ENCODE measurements at regions not wholly inside any gene's neighbourhood (a gene's known extent, or its start where the extent isn't known, plus 50 kb on each side); places are given as distances from the start of the nearest gene placed in this dataset.

GRCh38 chr2:144206019-144206418 is 313.9 kb downstream of the ZEB2 start:
- no peaks in the 10 kb centered on the region for H4K20me1 ChIP-seq (ENCODE audit: low read length)
- POLR2A ChIA-PET (ENCODE audit: unreplicated experiment) = no interaction called here
- no TSS peak for BruUV-seq (replicated peaks)

DNA sequence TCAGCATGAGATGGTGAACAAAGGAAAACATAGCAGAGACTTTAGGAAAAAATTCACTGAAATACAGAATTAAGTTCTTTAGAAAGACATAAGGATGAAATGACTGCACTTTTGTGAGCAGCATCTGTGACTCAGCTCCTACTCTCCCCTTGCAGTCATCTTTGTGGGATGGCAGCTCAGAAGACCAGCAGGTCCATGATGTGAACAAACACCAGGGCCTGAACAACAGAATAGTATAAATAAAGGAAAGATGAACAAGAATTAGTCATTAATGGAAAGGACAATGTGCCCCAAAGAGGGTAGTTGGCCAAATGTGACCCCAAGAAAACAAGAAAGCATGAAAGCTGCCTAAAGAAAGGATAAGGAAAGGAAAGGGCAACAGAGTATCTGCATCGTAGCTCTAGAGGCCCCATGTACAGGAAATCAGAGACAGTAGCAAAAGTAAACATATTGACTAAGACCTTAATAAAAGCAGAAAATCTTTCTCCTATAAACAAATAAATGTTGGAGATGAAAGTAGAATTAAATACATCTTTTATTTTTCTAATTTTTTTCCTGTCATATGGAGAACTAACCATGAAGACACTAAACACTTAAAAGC is 318.0 kb downstream of the ZEB2 start:
- H3K4me1 ChIP-seq (ENCODE audit: insufficient read depth, low read length) = peaks cover 14% of the 10 kb centered on the region
- H2AFZ ChIP-seq (ENCODE audit: low read length) = no peak overlapping the region
- H3K79me2 ChIP-seq (ENCODE audit: low read length) = no peaks in the 10 kb centered on the region
- no peaks in the 10 kb centered on the region for H3K9me3 ChIP-seq (ENCODE audit: low read length)
- BruUV-seq (replicated peaks) = no TSS peak
- CTCF ChIA-PET = no interaction called here
- H3K4me2 ChIP-seq (ENCODE audit: low read length) = no peak overlapping the region
- no peaks in the 10 kb centered on the region for H3F3A ChIP-seq (ENCODE audit: low read length, unreplicated experiment)
- H3K9me2 ChIP-seq (replicated peaks; ENCODE audit: low read length) = no peaks in the 10 kb centered on the region
- intact Hi-C loops (cut with micrococcal nuclease) = no loop called here
- H3K27ac ChIP-seq (ENCODE audit: low read length) = no peak overlapping the region
- H3K9ac ChIP-seq (ENCODE audit: low read length) = no peak overlapping the region
- POLR2A ChIA-PET (ENCODE audit: unreplicated experiment) = no interaction called here
- no peak for TF ChIP-seq EZH2 (IDR thresholded peaks at IDR 0.05; ENCODE audit: low read length, unreplicated experiment)
- no peak for TF ChIP-seq EZH2phosphoT487 (IDR thresholded peaks at IDR 0.05; ENCODE audit: borderline replicate concordance, low read length)
- no peak for TF ChIP-seq CTCF (conservative IDR thresholded peaks at IDR 0.05; ENCODE audit: low read depth, low read length)
- no peaks in the 10 kb centered on the region for H3K27me3 ChIP-seq (ENCODE audit: low read length)
- no peak overlapping the region for H3K4me3 ChIP-seq (ENCODE audit: low read length)
- H3K36me3 ChIP-seq (ENCODE audit: low read depth, low read length) = no peaks in the 10 kb centered on the region
- peak; percentile 58; the same call in 1 of the 2 replicates for ATAC-seq
- no peaks in the 10 kb centered on the region for H4K20me1 ChIP-seq (ENCODE audit: low read length)
- DNase-seq = peak; percentile 45

More at GRCh38 chr2:144206019-144206418, 313.9 kb downstream of the ZEB2 start:
- H3F3A ChIP-seq (ENCODE audit: low read length, unreplicated experiment) = no peaks in the 10 kb centered on the region
- CTCF ChIA-PET = no interaction called here
- H3K9me3 ChIP-seq (ENCODE audit: low read length) = no peaks in the 10 kb centered on the region
- no peak overlapping the region for H2AFZ ChIP-seq (ENCODE audit: low read length)
- H3K9ac ChIP-seq (ENCODE audit: low read length) = no peak overlapping the region
- no peaks in the 10 kb centered on the region for H3K36me3 ChIP-seq (ENCODE audit: low read depth, low read length)
- H3K9me2 ChIP-seq (replicated peaks; ENCODE audit: low read length) = no peaks in the 10 kb centered on the region
- H3K79me2 ChIP-seq (ENCODE audit: low read length) = no peaks in the 10 kb centered on the region
- ATAC-seq (no peak), DNase-seq (no peak)
- no peak overlapping the region for H3K4me2 ChIP-seq (ENCODE audit: low read length)
- peaks cover 6% of the 10 kb centered on the region for H3K4me1 ChIP-seq (ENCODE audit: insufficient read depth, low read length)
- intact Hi-C loops (cut with micrococcal nuclease) = no loop called here
- H3K4me3 ChIP-seq (ENCODE audit: low read length) = no peak overlapping the region
- H3K27me3 ChIP-seq (ENCODE audit: low read length) = no peaks in the 10 kb centered on the region
- TF ChIP-seq EZH2phosphoT487 (IDR thresholded peaks at IDR 0.05; ENCODE audit: borderline replicate concordance, low read length) (no peak), EZH2 (IDR thresholded peaks at IDR 0.05; ENCODE audit: low read length, unreplicated experiment) (no peak), CTCF (conservative IDR thresholded peaks at IDR 0.05; ENCODE audit: low read depth, low read length) (no peak)
- no peak overlapping the region for H3K27ac ChIP-seq (ENCODE audit: low read length)

DNA sequence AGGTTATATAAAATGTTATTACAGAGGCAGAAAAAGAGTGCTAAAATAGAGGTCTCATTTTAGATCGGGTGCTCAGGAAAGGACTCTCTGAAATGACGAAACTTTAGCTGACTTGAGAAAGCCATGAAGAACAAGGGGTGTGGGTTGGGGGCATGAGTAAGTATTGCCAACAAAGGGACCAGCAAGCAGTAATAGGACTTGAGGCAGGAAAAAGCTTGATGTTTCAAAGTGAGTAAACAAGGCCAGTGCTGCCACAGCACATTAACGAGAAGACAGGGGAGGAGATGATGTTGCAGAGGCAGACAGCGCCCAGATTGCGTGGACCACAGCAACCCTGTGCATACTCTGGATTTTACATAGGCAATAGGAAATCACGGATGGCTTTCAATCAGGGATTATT is 318.8 kb downstream of the ZEB2 start:
- Histone ChIP-seq H3F3A (ENCODE audit: low read length, unreplicated experiment) (no peaks in the 10 kb centered on the region), H3K36me3 (ENCODE audit: low read depth, low read length) (no peaks in the 10 kb centered on the region), H3K79me2 (ENCODE audit: low read length) (no peaks in the 10 kb centered on the region), H2AFZ (ENCODE audit: low read length) (no peak overlapping the region), H3K9me3 (ENCODE audit: low read length) (no peaks in the 10 kb centered on the region), H3K27ac (ENCODE audit: low read length) (no peak overlapping the region), H3K4me3 (ENCODE audit: low read length) (no peak overlapping the region), H3K4me1 (ENCODE audit: insufficient read depth, low read length) (peaks cover 14% of the 10 kb centered on the region), H3K9ac (ENCODE audit: low read length) (no peak overlapping the region), H3K4me2 (ENCODE audit: low read length) (no peak overlapping the region), H3K9me2 (replicated peaks; ENCODE audit: low read length) (no peaks in the 10 kb centered on the region), H3K27me3 (ENCODE audit: low read length) (no peaks in the 10 kb centered on the region), H4K20me1 (ENCODE audit: low read length) (no peaks in the 10 kb centered on the region)
- ChIA-PET CTCF (no interaction called here), POLR2A (ENCODE audit: unreplicated experiment) (no interaction called here)
- intact Hi-C loops (cut with micrococcal nuclease) = no loop called here
- TF ChIP-seq EZH2 (IDR thresholded peaks at IDR 0.05; ENCODE audit: low read length, unreplicated experiment) = no peak
- TF ChIP-seq EZH2phosphoT487 (IDR thresholded peaks at IDR 0.05; ENCODE audit: borderline replicate concordance, low read length) = no peak
- TF ChIP-seq CTCF (conservative IDR thresholded peaks at IDR 0.05; ENCODE audit: low read depth, low read length) = no peak
- no TSS peak for BruUV-seq (replicated peaks)
- ATAC-seq (no peak), DNase-seq (no peak)

Measured in PC-3 (cell line).